HG03103 (cell line): ENCODE measurements at regions not wholly inside any gene's neighbourhood (a gene's known extent, or its start where the extent isn't known, plus 50 kb on each side); places are given as distances from the start of the nearest gene placed in this dataset.

ENCODE experiments used
- ATAC-seq: cut with Tn5 transposase; IDR thresholded peaks from one replicate; pipeline ENCODE4 v1.9.1; 2021; ENCODE audit warnings: low read depth; ENCODE audit not compliant: unreplicated experiment

- no peak for ATAC-seq
Measured at GRCh38 chr2:147482916-147483669, 361.7 kb upstream of the ACVR2A start.

- ATAC-seq = no peak
Measured at GRCh38 chr2:147482111-147482895, 362.5 kb upstream of the ACVR2A start.

DNA sequence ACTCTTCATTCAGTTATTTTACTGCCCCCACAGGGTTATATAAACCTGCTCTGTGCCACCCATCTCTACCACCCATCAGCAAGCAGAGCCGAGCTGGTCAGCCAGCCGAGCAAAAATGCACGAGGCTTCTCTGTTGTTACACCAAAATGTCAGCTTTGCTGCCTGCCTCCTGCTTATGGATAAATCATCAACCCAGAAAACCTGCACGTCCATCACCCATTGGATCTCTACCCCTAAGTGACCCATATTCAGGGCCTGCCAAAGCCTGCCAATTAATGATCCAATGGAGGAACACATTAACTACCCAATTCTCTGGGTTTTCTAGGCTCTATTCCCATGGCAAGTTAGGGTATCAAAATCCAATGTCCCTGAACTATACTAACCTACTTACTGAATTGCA is 365.5 kb upstream of the ACVR2A start:
- no peak for ATAC-seq

DNA sequence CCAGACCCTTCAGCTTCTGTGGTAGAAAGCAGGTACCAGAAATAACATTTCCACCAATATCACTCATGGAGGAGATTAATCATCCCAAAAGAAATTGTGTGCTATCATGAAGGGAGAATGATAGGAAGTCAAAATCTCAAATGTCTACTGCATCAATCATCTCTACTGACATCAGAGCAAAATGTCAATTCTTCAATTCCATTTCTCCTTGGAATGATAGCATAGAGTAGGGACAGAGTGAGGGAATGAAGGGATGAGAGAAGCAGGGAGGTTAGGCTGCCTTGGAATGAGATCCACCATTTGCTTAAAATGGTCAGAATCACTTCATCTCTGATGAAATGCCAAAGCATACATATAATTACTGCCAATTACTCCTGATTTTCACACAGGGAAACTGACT is 371.8 kb upstream of the ACVR2A start:
- no peak for ATAC-seq

- ATAC-seq = no peak
Measured at GRCh38 chr2:147471126-147471525, 373.7 kb upstream of the ACVR2A start.

- ATAC-seq = no peak
Measured at GRCh38 chr2:147469471-147469870, 375.4 kb upstream of the ACVR2A start.

DNA sequence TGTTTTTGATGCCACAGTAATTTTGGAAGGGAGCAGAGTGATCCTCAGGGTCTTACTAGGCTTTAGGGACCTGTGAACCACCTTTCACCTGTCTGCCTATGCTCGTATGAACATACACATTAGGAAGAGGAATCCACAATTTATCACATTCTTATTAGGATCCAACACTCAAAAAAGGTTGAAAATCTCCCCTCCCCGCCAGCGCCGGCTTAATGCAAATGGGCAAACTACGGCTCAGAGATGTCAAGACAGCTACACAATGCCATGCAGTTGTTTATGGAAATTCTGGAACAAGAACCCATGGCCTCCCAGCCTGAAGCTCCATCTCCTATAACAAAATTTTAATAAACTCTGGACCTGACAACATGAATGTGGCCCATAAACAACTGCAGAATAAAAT is 375.9 kb upstream of the ACVR2A start:
- no peak for ATAC-seq

GRCh38 chr2:147468349-147468748 is 376.5 kb upstream of the ACVR2A start:
- no peak for ATAC-seq

DNA sequence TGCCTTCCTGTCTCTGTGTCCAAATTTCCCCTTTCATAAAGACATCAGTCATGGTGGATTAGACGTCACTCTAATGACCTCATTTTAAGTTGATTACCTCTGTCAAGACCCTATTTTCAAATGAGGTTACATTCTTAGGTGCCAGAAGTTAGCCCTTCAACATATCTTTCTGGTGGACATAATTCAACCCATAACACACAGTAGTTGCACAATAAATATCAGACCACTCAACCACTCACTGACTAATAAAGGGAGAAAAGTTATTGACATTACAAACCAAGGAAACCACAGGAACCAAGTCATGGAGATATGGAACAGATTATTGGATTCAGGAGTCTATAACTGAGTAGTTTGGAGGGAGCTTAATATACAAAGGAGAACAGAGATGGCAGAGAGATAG is 377.4 kb upstream of the ACVR2A start:
- no peak for ATAC-seq

GRCh38 chr2:147464737-147465357 is 380.0 kb upstream of the ACVR2A start:
- no peak for ATAC-seq

GRCh38 chr2:147463881-147464520 is 380.8 kb upstream of the ACVR2A start:
- ATAC-seq = peak; percentile 64

- no peak for ATAC-seq
Measured at GRCh38 chr2:147460155-147460554, 384.7 kb upstream of the ACVR2A start.

DNA sequence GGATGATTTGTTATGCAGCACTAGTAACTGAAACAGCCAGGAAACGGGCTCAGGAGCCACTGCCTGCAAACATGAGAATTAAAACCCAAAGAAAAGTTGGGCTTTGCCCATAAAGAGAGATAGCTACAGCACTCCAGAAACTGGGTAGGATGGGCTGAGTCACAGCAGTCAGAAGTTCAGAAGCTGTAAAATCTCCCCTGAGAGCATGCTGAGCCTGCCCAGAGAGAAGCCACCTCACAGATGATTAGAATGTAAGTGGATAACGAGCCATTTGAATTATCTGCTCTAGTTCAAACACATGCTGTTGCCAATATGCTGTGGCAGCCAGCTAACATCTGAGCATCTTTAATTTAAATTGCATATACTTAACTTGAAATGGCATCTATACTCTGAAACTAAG is 388.1 kb upstream of the ACVR2A start:
- ATAC-seq = no peak

- ATAC-seq = no peak
Measured at GRCh38 chr2:147451902-147452515, 392.8 kb upstream of the ACVR2A start.

- ATAC-seq = no peak
Measured at GRCh38 chr2:147450661-147451510, 393.9 kb upstream of the ACVR2A start.

DNA sequence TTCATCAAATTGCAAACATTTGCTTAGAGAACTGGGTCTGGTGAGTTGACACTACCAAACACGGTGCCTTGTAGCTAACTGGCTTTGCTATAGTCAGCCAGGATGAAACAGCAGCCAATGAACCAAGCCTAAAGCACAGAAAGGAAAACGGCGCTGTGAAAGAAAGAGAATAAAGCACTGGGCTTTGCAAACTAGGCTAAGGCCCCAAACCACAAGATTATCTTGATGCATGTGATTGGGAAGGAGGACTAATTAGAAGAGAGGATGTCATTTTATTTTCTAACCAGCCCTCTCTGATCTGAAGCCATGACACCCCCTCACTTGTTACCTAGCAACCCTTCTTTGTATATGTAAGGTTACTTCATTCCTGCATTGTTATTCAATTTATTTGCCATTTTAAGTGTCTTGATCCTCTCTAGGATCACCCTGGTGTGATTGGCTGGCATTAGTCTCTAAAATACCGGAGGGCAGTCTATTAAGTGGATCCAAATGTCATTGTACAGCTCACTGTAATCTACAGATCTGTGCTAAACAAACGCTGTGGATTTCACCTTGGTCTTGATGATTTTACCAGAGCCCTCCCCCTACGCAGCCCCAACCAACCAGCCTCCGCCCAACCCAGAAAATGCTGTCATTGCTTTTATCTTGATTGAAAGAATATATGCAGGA is 395.4 kb upstream of the ACVR2A start:
- no peak for ATAC-seq

DNA sequence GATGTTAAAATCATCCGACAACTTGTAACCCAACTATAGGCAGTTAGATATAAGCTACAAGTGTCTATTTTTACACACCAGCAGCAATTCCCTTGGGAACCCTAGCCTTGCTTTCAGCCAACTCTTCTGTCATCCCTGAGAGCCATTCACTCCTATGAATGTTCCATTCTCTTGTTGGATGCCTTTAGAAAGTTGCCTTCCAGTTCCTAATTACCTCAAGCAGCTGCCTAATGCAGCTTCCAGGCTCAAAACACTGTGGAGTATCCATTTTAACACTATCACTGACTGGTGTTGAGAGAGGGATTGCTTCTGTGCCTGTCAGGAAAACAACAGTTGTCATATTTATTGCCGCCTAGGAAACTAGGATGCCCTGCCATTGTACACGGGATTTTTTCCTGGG is 402.0 kb upstream of the ACVR2A start:
- ATAC-seq = no peak

- no peak for ATAC-seq
Measured at GRCh38 chr2:147441182-147441581, 403.6 kb upstream of the ACVR2A start.

DNA sequence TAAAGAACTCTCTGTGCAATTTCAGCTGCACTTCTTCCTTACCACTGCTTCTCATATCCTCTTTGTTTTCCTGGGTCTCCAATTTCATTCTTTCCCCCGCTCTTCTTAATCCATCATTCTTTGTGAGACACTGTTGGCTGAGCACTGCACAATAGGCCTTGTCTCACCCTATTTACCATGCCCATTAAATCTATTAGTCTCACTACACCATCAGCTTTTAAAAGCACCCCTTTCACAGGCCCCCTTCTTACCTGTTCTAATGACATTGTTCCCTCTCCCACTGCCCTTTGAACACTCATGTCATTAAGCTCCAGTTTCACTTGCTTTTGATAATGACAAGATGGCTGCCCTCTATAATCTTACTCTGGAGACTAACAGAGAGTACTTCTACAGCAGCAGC is 404.1 kb upstream of the ACVR2A start:
- no peak for ATAC-seq
